ENCODE measurements at regions not wholly inside any gene's neighbourhood (a gene's known extent, or its start where the extent isn't known, plus 50 kb on each side); places are given as distances from the start of the nearest gene placed in this dataset.

DNA sequence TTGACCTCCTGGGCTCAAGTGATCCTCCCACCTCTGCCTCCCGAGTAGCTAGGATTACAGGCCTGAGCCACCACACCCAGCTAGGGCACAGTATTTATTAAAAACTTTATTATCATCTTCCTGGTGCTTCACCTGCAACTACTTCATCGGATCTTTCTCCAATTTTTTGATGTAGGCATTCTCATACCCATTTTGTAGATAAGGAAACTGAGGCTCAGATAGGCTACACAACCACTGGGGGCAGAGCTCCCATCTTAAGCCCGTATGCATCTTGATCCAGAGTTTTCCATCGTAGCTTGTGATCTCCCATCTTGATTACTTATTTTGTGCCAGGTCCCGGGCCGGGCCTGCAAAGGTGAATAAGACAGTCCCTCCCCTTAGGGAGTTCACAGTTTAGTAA is 68.1 kb upstream of the BCOR start:
- DNase-seq (no peak), ATAC-seq (no peak)
- Histone ChIP-seq H3K9me3 (no peaks in the 10 kb centered on the region), H3K36me3 (no peaks in the 10 kb centered on the region), H3K4me3 (no peak overlapping the region), H3K27ac (no peak overlapping the region), H3K27me3 (peaks cover 0 to 30% (median 22%) of the 10 kb centered on the region in 3 donors), H3K4me1 (peaks cover 0 to 4% of the 10 kb centered on the region in 2 donors)
- in situ Hi-C loops (cut with MboI; ENCODE audit: low sequenced_read_pairs in 4 of 4) (loop anchor here in 2 of 4 donors (10.0 to 25.0 kb wide), 3 partner anchors 154 to 429 kb away; no protein-coding TSS in a partner anchor), intact Hi-C loops (cut with DNase I; ENCODE audit: low total_unique reads) (no loop called here)
- TF ChIP-seq, protein P1, sequence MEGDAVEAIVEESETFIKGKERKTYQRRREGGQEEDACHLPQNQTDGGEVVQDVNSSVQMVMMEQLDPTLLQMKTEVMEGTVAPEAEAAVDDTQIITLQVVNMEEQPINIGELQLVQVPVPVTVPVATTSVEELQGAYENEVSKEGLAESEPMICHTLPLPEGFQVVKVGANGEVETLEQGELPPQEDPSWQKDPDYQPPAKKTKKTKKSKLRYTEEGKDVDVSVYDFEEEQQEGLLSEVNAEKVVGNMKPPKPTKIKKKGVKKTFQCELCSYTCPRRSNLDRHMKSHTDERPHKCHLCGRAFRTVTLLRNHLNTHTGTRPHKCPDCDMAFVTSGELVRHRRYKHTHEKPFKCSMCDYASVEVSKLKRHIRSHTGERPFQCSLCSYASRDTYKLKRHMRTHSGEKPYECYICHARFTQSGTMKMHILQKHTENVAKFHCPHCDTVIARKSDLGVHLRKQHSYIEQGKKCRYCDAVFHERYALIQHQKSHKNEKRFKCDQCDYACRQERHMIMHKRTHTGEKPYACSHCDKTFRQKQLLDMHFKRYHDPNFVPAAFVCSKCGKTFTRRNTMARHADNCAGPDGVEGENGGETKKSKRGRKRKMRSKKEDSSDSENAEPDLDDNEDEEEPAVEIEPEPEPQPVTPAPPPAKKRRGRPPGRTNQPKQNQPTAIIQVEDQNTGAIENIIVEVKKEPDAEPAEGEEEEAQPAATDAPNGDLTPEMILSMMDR (IDR thresholded peaks at IDR 0.05 in 4 of 5, conservative IDR thresholded peaks at IDR 0.05 in 1 of 5), result no peak
- TF ChIP-seq POLR2A (IDR thresholded peaks at IDR 0.05), result no peak

DNA sequence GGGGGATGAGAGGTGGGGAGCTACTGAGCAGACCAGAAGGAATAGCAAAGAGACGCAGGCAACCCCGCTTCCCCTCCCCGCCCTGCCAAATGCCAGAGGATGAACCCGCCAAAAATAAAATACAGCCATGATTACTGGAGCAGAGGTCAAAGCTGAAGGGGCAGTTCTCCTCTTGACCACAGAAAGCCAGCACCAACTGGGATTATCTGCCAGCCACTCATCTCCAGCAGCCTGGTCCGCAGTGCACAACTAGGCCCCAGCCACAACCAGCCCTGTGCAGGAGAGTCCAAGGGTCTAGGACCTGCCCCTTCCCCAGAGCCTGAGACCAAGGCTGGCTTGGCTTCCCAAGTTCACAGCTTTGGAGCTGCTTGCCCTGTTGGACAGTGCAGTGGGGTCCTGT is 67.4 kb upstream of the BCOR start:
- H3K27ac ChIP-seq, result no peak overlapping the region
- peaks cover 0 to 3% of the 10 kb centered on the region in 2 donors for H3K4me1 ChIP-seq
- H3K4me3 ChIP-seq, result no peak overlapping the region
- TF ChIP-seq, protein P1 (IDR thresholded peaks at IDR 0.05 in 4 of 5, conservative IDR thresholded peaks at IDR 0.05 in 1 of 5), result no peak
- TF ChIP-seq POLR2A (IDR thresholded peaks at IDR 0.05), result no peak
- peaks cover 0 to 29% (median 22%) of the 10 kb centered on the region in 3 donors for H3K27me3 ChIP-seq
- in situ Hi-C loops (cut with MboI; ENCODE audit: low sequenced_read_pairs in 4 of 4), result loop anchor here in 2 of 4 donors (10.0 to 25.0 kb wide), 3 partner anchors 153 to 428 kb away; no protein-coding TSS in a partner anchor
- H3K36me3 ChIP-seq, result no peaks in the 10 kb centered on the region
- H3K9me3 ChIP-seq, result no peaks in the 10 kb centered on the region
- intact Hi-C loops (cut with DNase I; ENCODE audit: low total_unique reads), result no loop called here
- no peak for ATAC-seq
- DNase-seq, result no peak

DNA sequence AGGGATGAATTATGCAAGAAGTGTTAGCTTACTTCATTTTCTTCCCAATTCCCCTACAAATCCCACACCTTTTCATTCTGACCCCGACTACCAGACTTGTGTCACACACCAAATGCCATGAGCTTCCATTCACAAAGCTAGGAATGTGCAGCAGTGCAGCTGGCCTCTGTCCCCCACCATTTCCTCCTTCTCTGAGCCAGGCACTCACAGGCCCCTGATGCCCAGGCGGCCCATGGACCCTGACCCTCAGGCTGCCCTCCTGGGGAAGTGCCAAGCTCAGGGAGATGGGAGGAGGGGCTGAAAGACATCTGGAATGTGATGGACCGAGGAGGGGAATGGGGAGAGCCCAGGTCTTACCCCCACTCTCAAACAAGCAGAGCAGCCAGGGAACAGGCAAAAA is 67.0 kb upstream of the BCOR start:
- no peak for TF ChIP-seq POLR2A (IDR thresholded peaks at IDR 0.05)
- TF ChIP-seq, protein P1 (IDR thresholded peaks at IDR 0.05 in 4 of 5, conservative IDR thresholded peaks at IDR 0.05 in 1 of 5), result no peak
- Histone ChIP-seq H3K4me1 (peaks cover 0 to 3% of the 10 kb centered on the region in 2 donors), H3K27ac (no peak overlapping the region), H3K27me3 (peaks cover 0 to 25% (median 22%) of the 10 kb centered on the region in 3 donors), H3K4me3 (no peak overlapping the region), H3K36me3 (no peaks in the 10 kb centered on the region), H3K9me3 (no peaks in the 10 kb centered on the region)
- intact Hi-C loops (cut with DNase I; ENCODE audit: low total_unique reads), result no loop called here
- DNase-seq (no peak), ATAC-seq (no peak)
- in situ Hi-C loops (cut with MboI; ENCODE audit: low sequenced_read_pairs in 4 of 4), result loop anchor here in 2 of 4 donors (10.0 to 25.0 kb wide), 3 partner anchors 152 to 427 kb away; no protein-coding TSS in a partner anchor

DNA sequence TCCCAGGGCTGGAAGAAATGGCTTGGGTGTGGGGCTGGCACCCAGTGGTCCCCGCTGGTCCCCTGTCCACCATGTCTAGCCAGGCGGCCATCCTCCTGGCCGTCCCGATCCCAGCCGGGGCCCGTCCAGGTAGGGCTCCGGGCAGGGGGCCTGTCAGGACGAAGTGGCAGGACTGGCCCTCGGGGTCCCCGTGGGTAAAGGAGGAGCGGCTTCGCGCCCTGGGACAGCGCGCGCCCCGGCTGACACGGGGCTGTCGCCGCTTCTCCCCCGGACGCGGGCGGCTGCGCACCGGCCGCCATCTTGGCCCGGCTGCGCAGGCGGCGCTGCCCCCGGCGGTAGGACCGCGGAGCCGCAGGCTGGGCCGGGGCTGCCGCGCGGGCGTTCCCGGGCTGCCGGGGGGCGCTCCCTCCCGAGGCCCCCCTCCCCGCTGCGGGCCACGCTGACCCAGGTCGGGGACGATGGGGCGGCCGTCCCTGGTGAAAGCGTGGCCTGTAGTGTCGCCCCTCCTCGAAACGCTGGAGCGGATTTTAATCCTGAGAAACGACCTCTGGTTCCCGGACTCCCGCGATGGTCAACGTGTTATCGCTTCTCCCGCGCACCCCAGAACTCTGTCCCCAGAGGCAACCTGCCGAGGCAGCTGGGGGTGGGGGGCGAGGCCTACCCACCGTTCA is 60.4 kb upstream of the BCOR start:
- Histone ChIP-seq H3K27ac (peak overlapping the region; percentile 68 to 77 (median 77)), H3K4me3 (peak overlapping the region; percentile 51 to 60 (median 56)), H3K9me3 (no peaks in the 10 kb centered on the region), H3K4me1 (peaks cover 3 to 8% of the 10 kb centered on the region in 2 donors), H3K27me3 (peaks cover 0 to 4% (median 0%) of the 10 kb centered on the region in 3 donors), H3K36me3 (no peaks in the 10 kb centered on the region)
- in situ Hi-C loops (cut with MboI; ENCODE audit: low sequenced_read_pairs in 4 of 4), result loop anchor here in 2 of 4 donors (25.0 kb wide), 2 partner anchors 146 to 421 kb away; no protein-coding TSS in a partner anchor
- no peak for DNase-seq
- TF ChIP-seq, protein P1 (IDR thresholded peaks at IDR 0.05 in 4 of 5, conservative IDR thresholded peaks at IDR 0.05 in 1 of 5), result peak in 4 of 5 experiments; percentile 71 to 82 (median 78)
- TF ChIP-seq POLR2A (IDR thresholded peaks at IDR 0.05), result peak in 1 of 2 donors; percentile 33
- intact Hi-C loops (cut with DNase I; ENCODE audit: low total_unique reads), result loop anchor here (5.0 kb wide), 2 partner anchors 251 to 426 kb away; no protein-coding TSS in a partner anchor
- peak in 1 of 2 donors; percentile 45 for ATAC-seq
